Fibroblast of gingiva (primary cell): ENCODE measurements at regions not wholly inside any gene's neighbourhood (a gene's known extent, or its start where the extent isn't known, plus 50 kb on each side); places are given as distances from the start of the nearest gene placed in this dataset.
A peak's percentile ranks its signal among the peaks of the same experiment; 100 is the strongest.
"Not testable (repeated sequence)": the region's sequence is repeated elsewhere in the genome, so short reads cannot be mapped to it uniquely, and the experiment has no call there.

ENCODE experiments used
- DNase-seq: peaks from one replicate; pipeline ENCODE4 v3.0.0-alpha.2; 2011; ENCODE audit warnings: low read depth

GRCh38 chrX:122363112-122363795 is 820.8 kb upstream of the GRIA3 start:
- DNase-seq = no peak

GRCh38 chrX:122375533-122375932 is 808.5 kb upstream of the GRIA3 start:
- not testable (repeated sequence) for DNase-seq

- no peak for DNase-seq
These were observed 795.1 kb upstream of the GRIA3 start for GRCh38 chrX:122389005-122389404.

- DNase-seq = no peak
These were observed 765.3 kb upstream of the GRIA3 start for GRCh38 chrX:122418758-122419157.

GRCh38 chrX:122421434-122422121 is 762.5 kb upstream of the GRIA3 start:
- DNase-seq = no peak

GRCh38 chrX:122422547-122422946 is 761.5 kb upstream of the GRIA3 start:
- DNase-seq = no peak

GRCh38 chrX:122434942-122435341 is 749.1 kb upstream of the GRIA3 start:
- no peak for DNase-seq

- peak; percentile 6 for DNase-seq
These were observed 744.2 kb upstream of the GRIA3 start for GRCh38 chrX:122439831-122440230.

- DNase-seq = no peak
These were observed 743.2 kb upstream of the GRIA3 start for GRCh38 chrX:122440832-122441231.

GRCh38 chrX:122441451-122441850 is 742.6 kb upstream of the GRIA3 start:
- no peak for DNase-seq

GRCh38 chrX:122445466-122445865 is 738.6 kb upstream of the GRIA3 start:
- no peak for DNase-seq

- no peak for DNase-seq
These were observed 719.7 kb upstream of the GRIA3 start for GRCh38 chrX:122464341-122464740.

- no peak for DNase-seq
These were observed 708.8 kb upstream of the GRIA3 start for GRCh38 chrX:122475306-122475705.

GRCh38 chrX:122500556-122500955 is 683.5 kb upstream of the GRIA3 start:
- DNase-seq = no peak

- DNase-seq = no peak
These were observed 682.4 kb upstream of the GRIA3 start for GRCh38 chrX:122501652-122502051.

GRCh38 chrX:122504026-122504425 is 680.1 kb upstream of the GRIA3 start:
- DNase-seq = no peak

GRCh38 chrX:122512561-122513072 is 671.5 kb upstream of the GRIA3 start:
- peak; percentile 1 for DNase-seq

GRCh38 chrX:122517786-122518185 is 666.3 kb upstream of the GRIA3 start:
- peak; percentile 47 for DNase-seq

GRCh38 chrX:122545778-122546177 is 638.3 kb upstream of the GRIA3 start:
- no peak for DNase-seq

GRCh38 chrX:122546269-122546668 is 637.8 kb upstream of the GRIA3 start:
- DNase-seq = no peak

GRCh38 chrX:122552286-122552800 is 631.7 kb upstream of the GRIA3 start:
- DNase-seq = peak; percentile 2

GRCh38 chrX:122555925-122556324 is 628.2 kb upstream of the GRIA3 start:
- no peak for DNase-seq

GRCh38 chrX:122565952-122566351 is 618.1 kb upstream of the GRIA3 start:
- peak; percentile 95 for DNase-seq
